Frontal cortex (tissue), 3 donors: ENCODE measurements at regions not wholly inside any gene's neighbourhood (a gene's known extent, or its start where the extent isn't known, plus 50 kb on each side); places are given as distances from the start of the nearest gene placed in this dataset.
"Not testable (repeated sequence)": the region's sequence is repeated elsewhere in the genome, so short reads cannot be mapped to it uniquely, and the experiment has no call there.

ENCODE experiments used
- DNase-seq, 2 donors: peaks; one replicate each; pipeline ENCODE4 v3.0.0; 2012; ENCODE audit warnings: low spot score in 2 of 2
- FAIRE-seq: peaks from 2 replicates; lab custom pipeline; 2012; peaks lifted over from hg19 to GRCh38; lab: Jason Lieb, UNC
- donor health status: control.
- donor health status: control.
- donor health status: control.

- DNase-seq (no peak), FAIRE-seq (no peak)
These were observed 448.0 kb downstream of the KCNT2 start for GRCh38 chr1:196160066-196160795.

- FAIRE-seq (no peak), DNase-seq (no peak)
These were observed 452.7 kb downstream of the KCNT2 start for GRCh38 chr1:196155586-196155985.

DNA sequence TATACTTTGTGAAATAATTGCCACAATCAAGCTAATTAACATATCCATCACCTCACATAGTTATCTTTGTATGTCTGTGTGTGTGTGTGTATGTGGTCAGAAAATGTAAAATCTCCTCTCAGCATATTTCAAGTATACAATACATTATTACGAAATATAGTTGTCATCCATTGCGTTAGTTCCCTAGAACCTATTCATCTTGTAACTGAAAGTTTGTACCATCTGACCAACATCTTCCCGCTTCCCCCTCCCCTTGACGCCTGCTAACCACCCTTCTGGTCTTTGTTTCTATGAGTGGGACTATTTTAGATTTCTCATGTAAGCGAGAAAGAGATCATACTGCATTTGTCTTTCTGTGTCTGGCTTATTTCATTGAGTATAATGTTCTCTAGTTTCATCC lies 455.3 kb downstream of the KCNT2 start:
- DNase-seq (no peak), FAIRE-seq (no peak)

GRCh38 chr1:196152086-196152485 lies 456.2 kb downstream of the KCNT2 start:
- no peak for DNase-seq
- FAIRE-seq = no peak

DNA sequence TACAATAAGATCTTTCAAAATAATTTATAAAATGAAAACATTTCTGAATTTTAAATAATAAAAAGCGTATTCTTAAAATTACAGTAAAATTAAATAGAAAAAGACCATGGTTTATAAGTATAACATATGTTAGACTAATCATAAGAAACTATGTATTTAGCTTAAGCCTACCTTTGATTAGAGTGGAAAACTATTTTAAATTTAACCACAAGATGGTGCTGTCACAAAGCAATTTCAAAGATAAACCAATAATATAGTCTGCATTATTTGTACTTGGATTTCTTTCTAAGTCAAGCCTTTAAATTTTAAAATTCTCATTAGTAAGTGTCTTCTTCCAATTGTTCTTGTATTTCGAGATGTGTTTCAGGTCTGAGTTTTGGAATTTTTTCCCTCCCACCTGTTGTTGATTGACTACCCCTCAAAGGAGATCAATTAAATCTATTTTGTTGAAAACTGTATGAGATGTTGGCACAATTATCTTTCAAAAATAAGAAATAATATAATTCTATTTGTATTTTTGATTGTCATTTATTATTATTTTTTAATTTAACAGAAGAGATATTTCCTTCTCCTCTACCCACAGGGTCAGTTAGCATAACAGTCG lies 459.8 kb downstream of the KCNT2 start:
- FAIRE-seq = peak; percentile 90

DNA sequence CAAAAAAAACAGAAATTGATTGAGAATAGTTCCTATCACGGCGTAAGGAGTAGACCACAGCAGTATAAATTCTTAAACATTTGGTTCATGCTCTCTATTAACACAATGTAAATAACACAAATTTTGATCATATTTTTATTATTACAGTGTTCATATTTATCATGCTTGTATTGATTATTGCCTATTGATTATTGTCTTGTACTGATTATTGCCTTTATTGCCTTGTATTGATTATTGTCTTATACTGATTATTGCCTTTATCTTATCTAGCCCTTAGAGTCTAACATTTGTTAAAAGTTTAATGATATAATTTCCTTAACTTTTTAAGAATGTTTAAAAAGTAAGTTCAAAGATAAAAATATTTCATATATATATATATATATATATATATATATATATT lies 460.7 kb downstream of the KCNT2 start:
- no peak for FAIRE-seq
- DNase-seq = no peak

More for the DNA sequence above, 459.8 kb downstream of the KCNT2 start:
- peak in 1 of 2 donors; percentile 6 for DNase-seq

GRCh38 chr1:196145151-196145550 lies 463.1 kb downstream of the KCNT2 start:
- FAIRE-seq = peak; percentile 23
- not testable (repeated sequence) for DNase-seq

DNA sequence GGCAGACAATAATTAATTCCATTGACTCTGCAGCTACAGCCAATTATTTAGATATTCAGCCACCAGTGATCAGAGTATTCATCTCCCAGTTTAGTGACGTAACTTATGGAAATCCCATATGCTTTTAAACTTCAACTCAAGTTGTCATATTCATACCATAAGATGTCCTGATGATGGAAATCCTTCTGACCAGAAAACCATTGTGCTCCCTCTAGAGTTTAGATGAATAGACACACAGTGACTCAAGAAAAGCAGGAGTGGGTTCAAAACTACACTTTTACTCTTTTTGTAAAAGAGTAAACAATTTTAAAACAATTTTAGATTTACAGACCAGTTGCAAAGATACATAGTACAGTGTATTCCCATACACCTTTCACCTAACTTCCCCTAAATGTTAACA lies 463.7 kb downstream of the KCNT2 start:
- FAIRE-seq = no peak
- no peak for DNase-seq

- DNase-seq (no peak), FAIRE-seq (no peak)
These were observed 464.5 kb downstream of the KCNT2 start for GRCh38 chr1:196143602-196144342.

- DNase-seq (no peak), FAIRE-seq (no peak)
These were observed 466.1 kb downstream of the KCNT2 start for GRCh38 chr1:196142111-196142640.

DNA sequence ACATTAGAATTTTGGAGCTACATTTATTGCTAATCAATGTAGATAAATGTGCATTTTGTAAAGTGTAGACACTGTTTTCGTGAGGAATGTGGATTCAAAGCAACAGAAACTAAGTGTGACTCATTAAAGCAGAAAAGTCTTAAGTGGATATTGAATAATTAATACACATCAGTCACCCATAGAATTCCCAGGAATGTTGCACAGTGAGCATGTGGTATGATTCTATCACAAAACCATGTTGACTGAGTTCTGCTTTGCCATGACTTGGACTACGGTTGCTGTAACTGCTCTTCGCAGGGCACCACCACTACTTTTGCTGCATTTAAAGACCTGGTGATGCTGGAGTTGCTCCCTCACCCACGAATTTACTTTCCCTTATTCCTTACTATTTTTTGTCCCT lies 471.8 kb downstream of the KCNT2 start:
- DNase-seq = no peak
- no peak for FAIRE-seq

GRCh38 chr1:196131691-196132090 lies 476.5 kb downstream of the KCNT2 start:
- FAIRE-seq (no peak), DNase-seq (no peak)

DNA sequence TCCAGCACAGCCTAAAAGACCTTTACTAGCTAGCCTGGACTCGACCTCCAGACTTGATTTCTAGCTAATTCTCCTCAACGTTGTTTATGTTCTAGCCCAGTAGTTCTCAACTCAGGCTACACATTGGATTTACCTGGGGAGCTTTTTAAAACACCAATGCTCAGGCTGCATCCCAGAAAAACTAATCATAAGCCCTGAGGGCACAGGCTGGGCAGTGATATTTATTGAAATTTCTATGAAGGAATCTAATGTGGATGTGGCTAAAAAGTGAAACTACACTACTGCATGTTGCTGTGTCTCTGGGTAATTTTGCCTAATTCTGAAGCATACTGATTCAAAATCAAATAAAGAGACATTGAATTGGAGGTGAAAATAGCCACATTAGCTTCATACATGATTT lies 479.4 kb downstream of the KCNT2 start:
- DNase-seq = no peak
- no peak for FAIRE-seq

- FAIRE-seq (no peak), DNase-seq (no peak)
These were observed 487.1 kb downstream of the KCNT2 start for GRCh38 chr1:196121181-196121580.

GRCh38 chr1:196115646-196116045 lies 492.6 kb downstream of the KCNT2 start:
- DNase-seq (peak in 1 of 2 donors; percentile 3), FAIRE-seq (no peak)

GRCh38 chr1:196114193-196114592 lies 494.0 kb downstream of the KCNT2 start:
- FAIRE-seq = no peak
- no peak for DNase-seq

GRCh38 chr1:196108990-196109389 lies 499.2 kb downstream of the KCNT2 start:
- DNase-seq, FAIRE-seq: not testable (repeated sequence)

DNA sequence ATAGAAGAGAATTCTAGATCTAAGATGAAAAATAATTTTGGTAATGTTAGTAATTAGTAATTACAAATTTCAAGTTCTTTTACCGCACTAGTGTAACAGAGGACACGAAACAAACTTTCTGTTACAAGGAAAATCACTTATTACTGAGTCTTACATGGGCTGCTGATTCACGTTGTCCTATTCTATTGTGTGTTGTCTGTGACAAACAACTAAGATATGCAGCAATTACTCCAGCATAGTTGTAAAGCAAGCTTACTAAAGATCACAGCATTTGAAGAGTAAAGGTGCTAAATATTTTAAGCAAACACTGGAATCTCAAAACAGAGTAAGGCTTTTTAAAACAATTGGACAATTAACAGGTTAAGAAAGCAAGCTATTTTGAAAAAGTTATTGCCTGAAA lies 502.3 kb downstream of the KCNT2 start:
- DNase-seq = no peak
- FAIRE-seq = no peak

- no peak for DNase-seq
- FAIRE-seq = no peak
These were observed 505.4 kb downstream of the KCNT2 start for GRCh38 chr1:196102826-196103225.

DNA sequence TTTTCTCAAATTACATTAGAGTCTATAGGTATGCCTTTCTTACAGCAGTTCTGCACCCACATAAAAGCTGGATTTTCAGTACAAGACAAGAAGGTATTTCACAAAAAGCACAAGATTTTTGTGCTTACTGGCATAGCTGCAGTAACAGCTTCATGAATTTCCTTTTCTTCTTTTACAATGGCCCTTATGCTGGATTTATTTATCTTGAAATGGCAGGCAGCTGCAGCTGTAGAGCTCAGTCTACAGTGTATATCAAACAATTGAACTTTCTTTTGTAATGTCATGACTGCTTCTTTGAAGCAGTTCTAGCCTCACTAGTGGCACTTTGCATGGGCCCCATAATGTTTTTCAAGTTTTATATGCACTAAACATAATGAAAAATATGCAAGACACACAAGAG lies 510.2 kb downstream of the KCNT2 start:
- no peak for DNase-seq
- no peak for FAIRE-seq

- DNase-seq (no peak), FAIRE-seq (no peak)
These were observed 513.4 kb downstream of the KCNT2 start for GRCh38 chr1:196094821-196095220.
